UCSD-AML1 (cell line): ENCODE measurements at regions not wholly inside any gene's neighbourhood (a gene's known extent, or its start where the extent isn't known, plus 50 kb on each side); places are given as distances from the start of the nearest gene placed in this dataset.

Source experiments
- DNase-seq: peaks from one replicate; lab custom pipeline; 2025; ENCODE audit not compliant: unreplicated experiment; lab: John Stamatoyannopoulos, UW

DNA sequence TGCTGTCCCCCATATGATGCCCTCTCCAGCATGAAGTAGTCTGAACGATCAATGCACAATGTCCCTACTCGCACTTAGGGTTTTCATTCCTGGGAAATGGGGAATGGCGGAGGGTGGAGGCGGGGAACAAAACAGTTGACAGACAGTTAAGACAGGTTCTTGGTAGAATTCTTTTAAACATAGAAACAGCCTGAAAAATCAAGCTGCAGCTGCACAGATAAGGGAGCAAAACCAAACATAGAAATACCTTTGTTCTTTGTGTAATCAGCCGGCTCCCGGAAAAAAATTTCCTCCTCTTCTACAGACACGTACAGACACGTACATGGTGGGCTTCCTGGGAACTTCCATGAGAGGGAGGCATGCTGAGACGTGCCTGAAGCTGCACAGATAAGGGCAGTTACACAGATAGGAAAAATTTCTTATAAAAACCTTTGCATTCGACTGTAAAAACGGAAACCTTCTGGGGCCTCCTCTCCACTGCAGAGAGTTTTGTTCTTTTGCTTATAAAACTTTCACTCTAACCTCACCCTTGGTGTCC lies 662.4 kb upstream of the PTPRD start:
- DNase-seq, result no peak

GRCh38 chr9:11312966-11313365 lies 700.2 kb upstream of the PTPRD start:
- DNase-seq, result no peak

GRCh38 chr9:11318946-11319345 lies 706.1 kb upstream of the PTPRD start:
- DNase-seq, result no peak

DNA sequence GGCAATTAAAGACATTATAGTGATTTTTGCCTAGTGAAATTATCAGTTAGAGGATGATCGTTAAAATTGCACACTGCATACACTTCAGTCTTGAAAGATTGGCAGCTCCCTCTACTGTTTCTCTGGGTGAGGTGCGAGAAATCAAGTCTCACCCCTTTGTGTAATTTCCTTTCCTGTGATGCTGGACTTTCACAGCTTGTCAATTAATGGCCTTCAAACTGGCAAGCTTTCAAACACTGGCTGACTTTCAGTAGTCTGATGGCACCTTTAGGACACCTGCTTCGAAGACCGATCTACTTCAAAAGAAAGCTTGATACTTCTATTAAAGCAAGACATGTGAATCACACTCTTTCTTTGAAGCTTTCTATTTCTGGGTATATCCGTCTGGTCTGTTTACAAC lies 706.7 kb upstream of the PTPRD start:
- DNase-seq, result no peak

- DNase-seq, result no peak
Observed at GRCh38 chr9:11320989-11321388, 708.2 kb upstream of the PTPRD start.

GRCh38 chr9:11323457-11323856 lies 710.7 kb upstream of the PTPRD start:
- no peak for DNase-seq

- no peak for DNase-seq
Observed at GRCh38 chr9:11326231-11326630, 713.4 kb upstream of the PTPRD start.

- no peak for DNase-seq
Observed at GRCh38 chr9:11328326-11328725, 715.5 kb upstream of the PTPRD start.

- no peak for DNase-seq
Observed at GRCh38 chr9:11335011-11335410, 722.2 kb upstream of the PTPRD start.

DNA sequence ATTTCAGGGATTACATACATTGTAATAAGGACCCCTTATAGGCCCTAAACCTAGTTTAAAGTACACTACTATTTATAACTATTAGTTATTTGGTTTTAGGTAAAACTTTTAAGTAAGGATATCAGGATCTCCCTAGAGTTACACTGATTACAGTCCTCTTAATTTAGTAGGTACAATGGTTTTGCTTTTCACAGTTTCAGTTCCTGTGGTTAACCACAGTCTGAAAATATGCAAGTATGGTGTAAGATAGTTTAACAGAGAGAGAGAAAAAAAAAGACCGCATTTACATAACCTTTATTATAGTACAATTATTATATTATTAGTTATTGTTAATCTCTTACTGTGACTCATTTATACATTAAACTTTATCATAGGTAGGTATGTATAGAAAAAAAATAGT lies 725.3 kb upstream of the PTPRD start:
- DNase-seq, result no peak

GRCh38 chr9:11340654-11341053 lies 727.9 kb upstream of the PTPRD start:
- DNase-seq, result no peak

DNA sequence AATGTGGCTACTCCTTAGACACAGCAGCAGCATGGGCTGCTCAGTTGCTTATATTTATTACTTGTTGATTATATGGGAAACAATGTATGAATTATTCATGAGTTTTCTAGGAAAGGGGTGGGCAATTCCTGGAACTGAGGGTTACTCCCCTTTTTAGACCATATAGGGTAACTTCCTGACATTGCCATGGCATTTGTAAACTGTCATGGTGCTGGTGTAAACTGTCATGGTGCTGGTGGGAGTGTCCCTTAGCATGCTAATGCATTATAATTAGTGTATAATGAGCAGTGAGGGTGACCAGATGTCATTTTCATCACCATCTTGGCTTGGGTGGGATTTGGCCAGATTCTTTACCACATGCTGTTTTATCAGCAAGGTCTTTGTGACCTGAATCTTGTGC lies 734.6 kb upstream of the PTPRD start:
- DNase-seq, result no peak

DNA sequence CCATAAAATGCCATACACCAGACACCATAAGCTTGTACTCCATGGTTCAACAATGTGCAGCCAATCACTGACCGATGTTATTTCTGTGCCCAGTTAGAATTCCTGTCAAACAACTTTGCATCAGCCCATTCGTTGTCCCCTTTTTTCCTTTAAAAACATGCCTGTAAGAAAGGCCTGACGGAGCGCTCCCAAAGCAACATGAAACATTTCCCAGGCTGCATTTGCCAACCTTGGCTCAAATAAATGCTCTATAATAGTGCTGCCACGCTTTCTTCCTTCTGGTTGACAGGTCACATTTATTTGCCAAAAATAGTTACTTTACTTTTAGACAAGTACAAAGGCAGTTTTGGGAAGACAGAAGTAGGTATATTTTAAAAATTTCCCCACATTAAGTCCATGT lies 735.6 kb upstream of the PTPRD start:
- DNase-seq, result no peak

- DNase-seq, result no peak
Observed at GRCh38 chr9:11349187-11349586, 736.4 kb upstream of the PTPRD start.

DNA sequence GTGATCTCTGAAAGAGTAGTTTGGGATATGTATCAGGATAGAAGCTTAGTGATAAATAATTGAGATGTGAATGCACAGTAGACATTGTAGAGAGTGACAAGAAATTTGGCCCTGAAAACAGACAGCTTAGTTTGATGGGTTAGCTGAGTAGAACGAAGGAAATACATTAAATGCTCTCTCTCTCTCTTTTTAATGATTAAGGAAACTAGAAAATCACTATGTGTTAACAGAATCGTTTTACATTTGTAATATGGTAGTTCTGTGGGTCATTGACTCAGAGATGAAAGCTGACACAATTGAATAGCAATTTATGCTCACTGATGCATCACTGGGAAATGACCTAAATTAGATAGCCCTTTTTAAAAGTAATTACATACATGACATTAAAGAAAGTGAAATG lies 739.8 kb upstream of the PTPRD start:
- no peak for DNase-seq

DNA sequence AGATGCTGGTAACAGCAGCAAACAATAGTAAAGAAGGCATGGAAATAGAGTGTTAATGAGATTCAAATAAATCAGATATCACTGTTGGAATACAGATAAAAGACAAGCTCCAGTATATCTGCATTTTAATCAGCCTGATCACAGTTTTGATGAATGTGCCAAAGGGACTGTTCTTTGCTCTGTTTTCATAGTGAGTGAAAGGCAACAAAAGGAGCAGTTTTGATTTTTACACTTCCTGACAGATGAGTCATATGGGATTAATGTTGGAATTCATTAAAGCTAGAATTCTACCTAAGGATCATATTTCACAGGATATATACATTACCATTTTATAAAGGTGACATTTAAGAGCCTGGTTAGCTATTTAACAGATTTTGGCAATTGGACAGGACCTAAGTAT lies 743.3 kb upstream of the PTPRD start:
- no peak for DNase-seq

DNA sequence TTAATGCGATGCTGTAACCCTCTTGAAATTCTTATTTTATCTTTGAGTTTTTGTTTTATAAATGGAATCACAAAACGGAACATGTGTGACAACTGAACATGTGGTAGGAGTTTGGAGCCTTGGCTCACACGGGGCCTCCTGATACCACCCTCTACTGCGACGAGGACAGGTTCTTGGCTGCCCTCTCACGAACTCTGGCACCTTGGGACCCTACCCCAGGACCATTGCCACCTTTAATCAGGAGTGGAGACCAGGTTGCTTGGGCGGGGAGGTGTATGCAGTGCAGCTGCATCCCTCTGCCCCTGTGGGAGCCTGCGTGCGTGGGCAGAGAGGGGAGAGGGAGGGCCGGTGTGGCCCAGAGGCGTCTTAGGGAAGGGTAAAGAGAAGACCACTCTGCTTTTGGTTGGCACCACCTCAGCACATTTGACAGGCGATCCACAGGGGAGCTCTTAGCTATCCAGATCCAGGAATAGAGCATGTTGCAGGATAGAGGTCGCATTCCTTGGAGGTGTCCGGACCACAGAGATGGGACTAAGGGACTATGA lies 753.9 kb upstream of the PTPRD start:
- DNase-seq, result no peak

- no peak for DNase-seq
Observed at GRCh38 chr9:11374926-11375325, 762.1 kb upstream of the PTPRD start.

- no peak for DNase-seq
Observed at GRCh38 chr9:11402621-11403020, 789.8 kb upstream of the PTPRD start.

GRCh38 chr9:11414241-11414640 lies 801.4 kb upstream of the PTPRD start:
- no peak for DNase-seq

DNA sequence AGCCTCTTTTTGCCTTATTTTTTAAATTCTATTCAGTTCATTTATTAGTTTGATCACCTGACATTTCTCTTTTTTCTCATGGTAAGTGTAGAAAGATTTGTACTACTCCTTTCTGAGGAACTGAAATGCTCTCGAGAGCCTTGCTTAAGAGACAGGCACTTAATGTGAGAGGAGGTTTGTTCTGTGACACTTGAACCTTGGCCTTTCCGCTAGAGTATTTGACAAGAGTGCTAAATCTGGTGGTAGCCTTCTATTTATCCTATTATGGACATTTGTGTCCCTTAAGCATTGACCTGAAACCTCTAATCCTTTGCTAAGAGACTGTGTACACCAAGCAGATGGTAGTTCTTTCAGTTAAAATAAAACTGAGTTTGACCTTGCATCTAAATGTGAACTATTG lies 805.0 kb upstream of the PTPRD start:
- no peak for DNase-seq

GRCh38 chr9:11431490-11431889 lies 818.7 kb upstream of the PTPRD start:
- DNase-seq, result no peak

- DNase-seq, result no peak
Observed at GRCh38 chr9:11432361-11432760, 819.6 kb upstream of the PTPRD start.

DNA sequence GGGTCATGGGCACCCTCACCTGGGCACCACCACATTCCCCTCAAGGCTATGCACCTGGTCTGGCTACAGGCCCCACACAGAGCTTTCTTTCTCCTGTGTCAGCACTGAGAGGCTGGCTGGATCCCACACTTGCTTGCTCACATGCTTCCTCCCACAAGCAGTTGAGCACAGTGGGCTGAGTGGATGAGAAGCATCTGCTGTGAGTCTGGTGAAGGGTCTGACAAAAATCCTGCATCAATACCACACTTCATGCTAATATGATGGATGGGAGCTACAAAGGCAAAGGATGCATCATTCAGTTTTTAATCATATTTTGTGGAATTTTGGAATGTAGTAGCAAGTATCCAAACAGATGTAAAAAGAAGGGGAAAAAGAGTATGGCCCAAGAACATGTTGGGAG lies 830.8 kb upstream of the PTPRD start:
- no peak for DNase-seq
